Effector CD4-positive, alpha-beta T cell (primary cell): ENCODE measurements at regions not wholly inside any gene's neighbourhood (a gene's known extent, or its start where the extent isn't known, plus 50 kb on each side); places are given as distances from the start of the nearest gene placed in this dataset.
"Not testable (repeated sequence)": the region's sequence is repeated elsewhere in the genome, so short reads cannot be mapped to it uniquely, and the experiment has no call there.

Experiments used
- DNase-seq: peaks from one replicate; pipeline ENCODE4 v3.0.0-alpha.2; 2020

GRCh38 chr11:103585401-103585800, 451.0 kb upstream of the DDI1 start:
- no peak for DNase-seq

DNA sequence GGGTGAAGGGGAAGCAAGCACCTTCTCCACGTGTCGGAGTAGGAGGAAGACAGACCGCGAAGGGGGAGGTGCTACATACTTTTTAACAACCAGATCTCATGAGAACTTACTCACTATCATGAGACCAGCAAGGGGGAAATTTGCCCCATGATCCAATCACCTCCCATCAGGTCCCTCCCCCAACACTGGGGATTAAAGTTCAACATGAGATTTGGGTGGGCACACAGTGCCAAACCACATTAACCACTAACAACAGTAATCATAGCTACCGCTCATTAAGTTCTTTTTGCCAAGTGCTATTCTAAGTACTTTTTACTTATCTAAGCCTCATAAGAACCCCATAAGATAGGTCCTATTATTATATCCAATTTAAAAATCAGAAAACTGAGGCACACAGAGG, 450.5 kb upstream of the DDI1 start:
- DNase-seq, result no peak

DNA sequence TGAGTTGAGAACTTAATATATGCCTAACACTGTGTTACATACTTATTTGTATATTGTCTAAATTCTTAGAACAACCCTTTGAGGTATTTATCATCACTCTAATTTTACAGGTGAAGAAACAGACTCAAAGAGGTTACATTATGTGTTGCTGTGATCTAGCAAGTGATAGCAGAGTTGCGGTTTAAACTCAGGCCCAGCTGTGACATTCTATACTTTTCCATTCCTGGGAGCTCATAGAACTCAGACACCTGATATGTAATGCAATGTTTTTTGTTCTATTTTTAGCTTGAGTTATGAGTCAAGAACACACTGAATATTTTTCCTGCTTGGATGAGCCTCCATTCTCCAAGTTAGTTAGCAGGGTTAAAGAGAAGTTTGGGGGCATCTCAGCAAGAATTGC, 449.7 kb upstream of the DDI1 start:
- no peak for DNase-seq

DNA sequence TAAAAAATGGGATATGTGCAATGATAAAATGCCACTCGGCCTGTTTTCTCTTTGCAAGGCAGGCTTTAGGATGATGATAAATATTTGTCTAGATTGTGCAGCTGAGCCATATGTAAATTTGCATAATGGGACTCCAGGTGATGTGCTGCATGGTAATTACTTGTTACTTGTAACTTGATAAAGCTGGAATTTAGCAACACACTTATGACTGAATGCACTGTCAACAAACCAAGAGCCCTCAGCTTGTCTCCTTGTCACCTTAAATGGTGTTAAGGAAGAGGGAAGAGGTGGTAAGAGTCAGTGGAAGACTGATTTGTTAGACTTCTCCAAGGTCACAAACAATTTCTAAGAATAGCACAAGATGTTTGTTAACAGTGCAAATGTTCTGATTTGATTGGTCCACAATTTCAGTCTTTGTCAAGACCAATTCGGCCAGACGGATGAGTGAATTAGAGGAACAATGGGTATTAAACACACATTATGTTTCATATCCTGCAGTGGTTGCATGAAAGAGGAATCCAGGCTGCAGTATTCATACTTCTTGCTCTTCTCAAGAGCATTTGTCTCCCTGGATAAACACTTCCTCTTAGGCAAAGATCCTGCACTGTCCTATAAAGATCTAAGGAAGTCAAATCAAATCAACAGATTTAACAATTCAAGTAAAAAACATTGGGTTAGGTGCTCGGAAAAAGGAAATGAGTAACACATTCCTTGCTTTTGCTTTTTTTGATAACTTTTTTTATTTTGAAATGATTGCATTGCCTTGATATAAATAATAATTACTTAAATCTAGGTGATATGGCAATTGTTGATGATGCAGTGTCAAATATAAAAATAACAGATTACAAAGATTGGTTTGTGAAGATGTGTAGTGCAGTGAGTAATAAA, 448.3 kb upstream of the DDI1 start:
- DNase-seq, result no peak

- DNase-seq, result no peak
Observed at GRCh38 chr11:103591554-103591953, 444.9 kb upstream of the DDI1 start.

GRCh38 chr11:103594283-103594682, 442.2 kb upstream of the DDI1 start:
- DNase-seq, result no peak

- no peak for DNase-seq
Observed at GRCh38 chr11:103596315-103596714, 440.1 kb upstream of the DDI1 start.

GRCh38 chr11:103601225-103601846, 435.1 kb upstream of the DDI1 start:
- no peak for DNase-seq

DNA sequence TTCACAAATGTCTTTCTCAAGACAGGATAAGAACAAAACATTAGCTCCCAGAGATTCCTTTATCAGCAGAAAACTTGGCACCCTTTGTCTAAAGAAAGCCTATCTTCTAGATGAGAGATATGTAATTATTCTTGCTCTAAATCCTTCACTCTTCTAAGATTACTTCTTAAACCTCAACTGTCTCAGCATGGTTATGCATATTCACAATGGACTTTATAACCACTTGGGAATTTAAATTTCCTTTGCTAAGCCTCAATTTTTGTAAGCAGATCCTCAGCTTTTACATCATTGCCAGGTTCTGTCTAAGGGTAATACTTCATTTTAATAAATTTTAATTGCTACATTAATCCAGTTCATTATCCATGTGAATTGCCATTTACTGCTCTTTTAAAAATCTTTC, 433.6 kb upstream of the DDI1 start:
- no peak for DNase-seq

- DNase-seq, result no peak
Observed at GRCh38 chr11:103604310-103604709, 432.1 kb upstream of the DDI1 start.

DNA sequence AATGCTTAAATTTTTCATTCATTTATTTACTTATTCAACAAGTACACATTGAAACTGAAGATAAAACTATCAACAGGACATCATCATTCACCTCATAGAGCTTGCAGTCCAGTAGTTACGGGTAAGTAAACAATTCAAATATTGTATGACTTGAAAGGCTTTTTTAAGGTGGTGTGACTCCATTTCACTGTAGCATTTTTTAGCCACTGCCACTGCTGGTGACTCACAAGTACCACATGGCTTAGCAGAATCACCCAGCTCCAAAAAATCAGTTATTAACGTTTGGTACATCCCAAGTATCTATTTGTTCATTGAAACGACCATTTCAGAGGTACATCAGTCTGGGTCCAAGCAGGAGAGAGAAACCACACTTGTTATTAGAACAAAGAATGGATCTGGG, 427.9 kb upstream of the DDI1 start:
- no peak for DNase-seq

DNA sequence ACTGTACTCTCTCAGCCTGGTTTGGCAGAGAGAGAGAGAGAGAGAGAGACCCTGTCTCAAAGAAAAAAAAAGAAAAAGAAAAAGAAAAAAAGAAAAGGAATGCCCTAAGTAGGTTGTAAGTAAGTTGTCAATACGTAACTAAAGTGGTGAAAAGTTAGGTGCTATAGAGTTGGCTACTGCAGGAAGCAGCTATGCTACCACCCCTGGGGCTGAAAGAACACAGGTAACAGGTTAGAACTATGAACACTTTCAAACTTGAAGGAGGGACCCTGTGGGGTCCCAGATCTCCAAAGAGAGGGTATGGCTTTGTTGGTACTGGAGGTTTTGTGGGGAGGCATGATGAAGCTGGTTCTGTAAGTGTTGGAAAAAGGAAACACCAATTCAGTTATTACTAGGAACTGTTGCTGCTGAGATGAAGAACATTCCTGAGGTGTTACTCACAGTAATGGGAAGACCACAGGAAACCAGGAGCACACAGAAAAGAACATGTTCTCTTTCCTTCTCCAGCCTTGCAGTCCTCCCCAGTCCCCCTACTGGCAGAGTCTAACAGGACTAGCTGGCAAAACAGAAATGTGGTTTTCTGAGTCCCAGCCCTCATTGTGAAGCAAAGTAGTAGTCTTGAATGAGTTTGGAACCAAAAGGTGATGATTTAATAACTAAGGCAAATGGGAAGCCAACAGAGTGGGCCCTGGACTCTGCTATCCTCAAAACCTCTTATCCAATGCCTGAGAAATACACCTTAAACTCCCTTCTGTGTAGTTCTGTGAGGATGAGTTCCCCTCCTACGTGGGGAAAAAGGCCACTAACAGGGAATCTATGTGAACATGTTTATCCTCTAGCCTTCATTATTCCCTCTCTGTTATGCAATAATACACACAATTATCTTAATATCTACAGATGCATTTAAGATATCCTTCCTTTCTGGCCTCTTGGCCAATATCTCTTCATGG, 427.0 kb upstream of the DDI1 start:
- DNase-seq, result no peak

- no peak for DNase-seq
Observed at GRCh38 chr11:103610435-103610834, 426.0 kb upstream of the DDI1 start.

GRCh38 chr11:103611526-103612260, 424.7 kb upstream of the DDI1 start:
- not testable (repeated sequence) for DNase-seq

- DNase-seq, result not testable (repeated sequence)
Observed at GRCh38 chr11:103612451-103612850, 424.0 kb upstream of the DDI1 start.

GRCh38 chr11:103616586-103616985, 419.9 kb upstream of the DDI1 start:
- not testable (repeated sequence) for DNase-seq

- no peak for DNase-seq
Observed at GRCh38 chr11:103618528-103618927, 417.9 kb upstream of the DDI1 start.

GRCh38 chr11:103619480-103619879, 417.0 kb upstream of the DDI1 start:
- no peak for DNase-seq

- DNase-seq, result no peak
Observed at GRCh38 chr11:103619938-103620337, 416.5 kb upstream of the DDI1 start.

GRCh38 chr11:103622296-103622695, 414.1 kb upstream of the DDI1 start:
- no peak for DNase-seq

GRCh38 chr11:103623933-103624332, 412.5 kb upstream of the DDI1 start:
- no peak for DNase-seq
